ENCODE measurements at regions not wholly inside any gene's neighbourhood (a gene's known extent, or its start where the extent isn't known, plus 50 kb on each side); places are given as distances from the start of the nearest gene placed in this dataset.

DNA sequence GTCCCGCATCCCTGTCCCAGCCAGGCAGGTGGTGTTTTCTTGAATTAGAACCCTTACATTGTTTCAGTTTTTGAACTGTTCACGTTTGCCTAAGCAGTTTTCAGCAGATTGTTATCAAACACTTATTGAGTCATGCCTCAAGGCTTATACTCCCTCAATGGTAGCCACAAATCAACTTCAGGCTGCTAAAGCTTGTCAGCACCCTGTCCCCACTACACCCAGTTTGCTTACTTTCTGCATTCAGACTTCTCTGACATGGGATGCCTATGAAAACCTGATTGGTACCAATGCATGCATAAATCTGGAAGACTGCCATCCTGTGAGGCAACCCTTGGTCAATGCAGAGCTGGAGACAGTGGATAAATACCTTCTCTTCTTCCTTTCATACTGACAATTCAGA is 225.4 kb downstream of the BTG1 start:
- no peaks in the 10 kb centered on the region for H3K9me3 ChIP-seq (ENCODE audit: control insufficient read depth, low read length)
- peak; percentile 55 for DNase-seq (ENCODE audit: low read depth)
- H3K9ac ChIP-seq (ENCODE audit: low read length), result no peak overlapping the region
- no peak overlapping the region for H3K4me3 ChIP-seq (ENCODE audit: low read length)
- no peaks in the 10 kb centered on the region for H3K36me3 ChIP-seq (ENCODE audit: control insufficient read depth, insufficient read depth, low read length, severe bottlenecking)
- H3K27me3 ChIP-seq (replicated peaks; ENCODE audit: control insufficient read depth, insufficient read depth, low read length), result no peaks in the 10 kb centered on the region
- H3K4me1 ChIP-seq (ENCODE audit: control insufficient read depth, insufficient read depth, low read length), result peaks cover 7% of the 10 kb centered on the region

- H3K27me3 ChIP-seq (replicated peaks; ENCODE audit: control insufficient read depth, insufficient read depth, low read length), result no peaks in the 10 kb centered on the region
- H3K4me3 ChIP-seq (ENCODE audit: low read length), result no peak overlapping the region
- H3K9ac ChIP-seq (ENCODE audit: low read length), result no peak overlapping the region
- H3K9me3 ChIP-seq (ENCODE audit: control insufficient read depth, low read length), result no peaks in the 10 kb centered on the region
- peaks cover 14% of the 10 kb centered on the region for H3K4me1 ChIP-seq (ENCODE audit: control insufficient read depth, insufficient read depth, low read length)
- DNase-seq (ENCODE audit: low read depth), result no peak
- H3K36me3 ChIP-seq (ENCODE audit: control insufficient read depth, insufficient read depth, low read length, severe bottlenecking), result no peaks in the 10 kb centered on the region
Observed at GRCh38 chr12:91918431-91918830, 227.2 kb downstream of the BTG1 start.

GRCh38 chr12:91914701-91915100 is 230.9 kb downstream of the BTG1 start:
- DNase-seq (ENCODE audit: low read depth), result no peak
- Histone ChIP-seq H3K9ac (ENCODE audit: low read length) (no peak overlapping the region), H3K4me3 (ENCODE audit: low read length) (no peak overlapping the region), H3K4me1 (ENCODE audit: control insufficient read depth, insufficient read depth, low read length) (peaks cover 9% of the 10 kb centered on the region), H3K9me3 (ENCODE audit: control insufficient read depth, low read length) (no peaks in the 10 kb centered on the region), H3K36me3 (ENCODE audit: control insufficient read depth, insufficient read depth, low read length, severe bottlenecking) (no peaks in the 10 kb centered on the region), H3K27me3 (replicated peaks; ENCODE audit: control insufficient read depth, insufficient read depth, low read length) (no peaks in the 10 kb centered on the region)

DNA sequence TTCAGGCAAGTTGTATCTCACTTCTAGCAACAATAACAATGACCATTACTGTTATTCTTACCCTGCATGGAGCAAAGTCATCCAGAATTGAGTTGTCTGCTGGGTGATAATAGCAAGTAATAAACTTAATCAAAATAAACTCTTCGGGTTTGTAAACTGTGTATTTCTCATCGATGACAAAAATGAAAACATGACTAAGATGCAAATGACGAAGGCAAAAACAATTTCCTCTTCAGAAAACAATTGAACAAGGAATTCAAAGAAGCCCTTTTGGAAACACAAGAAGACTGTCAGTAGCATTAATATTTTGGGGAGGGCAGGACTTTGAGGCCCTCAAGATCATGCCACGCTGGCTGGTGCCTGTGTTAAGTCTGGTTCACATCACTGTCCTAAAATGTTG is 232.0 kb downstream of the BTG1 start:
- Histone ChIP-seq H3K9ac (ENCODE audit: low read length) (no peak overlapping the region), H3K36me3 (ENCODE audit: control insufficient read depth, insufficient read depth, low read length, severe bottlenecking) (no peaks in the 10 kb centered on the region), H3K4me3 (ENCODE audit: low read length) (no peak overlapping the region), H3K4me1 (ENCODE audit: control insufficient read depth, insufficient read depth, low read length) (peaks cover 9% of the 10 kb centered on the region), H3K9me3 (ENCODE audit: control insufficient read depth, low read length) (no peaks in the 10 kb centered on the region), H3K27me3 (replicated peaks; ENCODE audit: control insufficient read depth, insufficient read depth, low read length) (no peaks in the 10 kb centered on the region)
- no peak for DNase-seq (ENCODE audit: low read depth)

GRCh38 chr12:91913124-91913523 is 232.5 kb downstream of the BTG1 start:
- H3K27me3 ChIP-seq (replicated peaks; ENCODE audit: control insufficient read depth, insufficient read depth, low read length), result no peaks in the 10 kb centered on the region
- no peaks in the 10 kb centered on the region for H3K36me3 ChIP-seq (ENCODE audit: control insufficient read depth, insufficient read depth, low read length, severe bottlenecking)
- no peak overlapping the region for H3K4me3 ChIP-seq (ENCODE audit: low read length)
- DNase-seq (ENCODE audit: low read depth), result no peak
- H3K4me1 ChIP-seq (ENCODE audit: control insufficient read depth, insufficient read depth, low read length), result peaks cover 9% of the 10 kb centered on the region
- no peak overlapping the region for H3K9ac ChIP-seq (ENCODE audit: low read length)
- H3K9me3 ChIP-seq (ENCODE audit: control insufficient read depth, low read length), result no peaks in the 10 kb centered on the region

DNA sequence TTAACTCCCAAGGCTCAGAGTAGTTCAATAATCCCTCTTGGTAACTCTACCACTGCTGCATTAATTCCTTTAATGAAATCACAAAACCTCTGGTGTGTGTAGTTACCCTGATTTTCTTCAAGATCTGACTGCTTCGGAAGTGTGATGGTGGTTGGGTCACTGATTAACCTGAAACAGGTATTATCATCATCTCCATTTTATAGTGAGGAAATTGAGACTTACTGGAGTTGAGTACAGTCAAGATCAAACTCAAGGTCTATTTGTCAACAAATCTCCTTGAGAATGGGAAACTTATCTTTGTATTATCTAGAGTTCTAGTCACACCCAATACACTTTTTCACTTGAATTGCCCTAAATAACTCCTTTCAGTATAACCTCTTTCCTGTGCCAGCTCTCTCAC is 233.5 kb downstream of the BTG1 start:
- Histone ChIP-seq H3K4me1 (ENCODE audit: control insufficient read depth, insufficient read depth, low read length) (peaks cover 9% of the 10 kb centered on the region), H3K36me3 (ENCODE audit: control insufficient read depth, insufficient read depth, low read length, severe bottlenecking) (no peaks in the 10 kb centered on the region), H3K9me3 (ENCODE audit: control insufficient read depth, low read length) (no peaks in the 10 kb centered on the region), H3K4me3 (ENCODE audit: low read length) (no peak overlapping the region), H3K9ac (ENCODE audit: low read length) (no peak overlapping the region), H3K27me3 (replicated peaks; ENCODE audit: control insufficient read depth, insufficient read depth, low read length) (no peaks in the 10 kb centered on the region)
- no peak for DNase-seq (ENCODE audit: low read depth)

DNA sequence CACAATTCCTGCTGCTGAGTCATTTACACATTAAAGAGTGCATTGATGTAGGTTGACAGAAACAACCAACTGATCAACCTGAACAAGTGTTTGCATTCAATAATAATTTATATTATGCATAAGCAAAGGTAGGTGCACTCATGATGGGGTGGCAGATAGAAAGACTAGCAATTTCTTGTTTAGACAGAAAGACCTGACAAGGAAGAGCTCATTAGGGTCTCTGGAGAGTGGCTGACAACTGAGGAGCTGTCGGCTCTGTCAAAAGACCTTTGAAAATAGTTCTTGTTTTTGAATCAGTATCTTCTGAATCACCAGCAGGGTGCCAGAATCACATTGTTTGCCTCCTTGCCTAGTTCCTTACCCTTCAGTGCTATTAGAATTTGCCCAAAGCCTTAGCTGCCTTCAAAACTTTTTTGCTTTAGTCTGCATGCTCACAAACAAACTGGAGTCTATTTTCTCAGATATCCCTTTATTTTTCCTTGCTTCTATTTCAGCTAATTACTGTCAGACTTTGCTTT is 234.7 kb downstream of the BTG1 start:
- Histone ChIP-seq H3K4me1 (ENCODE audit: control insufficient read depth, insufficient read depth, low read length) (peaks cover 9% of the 10 kb centered on the region), H3K4me3 (ENCODE audit: low read length) (no peak overlapping the region), H3K36me3 (ENCODE audit: control insufficient read depth, insufficient read depth, low read length, severe bottlenecking) (no peaks in the 10 kb centered on the region), H3K9me3 (ENCODE audit: control insufficient read depth, low read length) (no peaks in the 10 kb centered on the region), H3K27me3 (replicated peaks; ENCODE audit: control insufficient read depth, insufficient read depth, low read length) (no peaks in the 10 kb centered on the region), H3K9ac (ENCODE audit: low read length) (no peak overlapping the region)
- no peak for DNase-seq (ENCODE audit: low read depth)

DNA sequence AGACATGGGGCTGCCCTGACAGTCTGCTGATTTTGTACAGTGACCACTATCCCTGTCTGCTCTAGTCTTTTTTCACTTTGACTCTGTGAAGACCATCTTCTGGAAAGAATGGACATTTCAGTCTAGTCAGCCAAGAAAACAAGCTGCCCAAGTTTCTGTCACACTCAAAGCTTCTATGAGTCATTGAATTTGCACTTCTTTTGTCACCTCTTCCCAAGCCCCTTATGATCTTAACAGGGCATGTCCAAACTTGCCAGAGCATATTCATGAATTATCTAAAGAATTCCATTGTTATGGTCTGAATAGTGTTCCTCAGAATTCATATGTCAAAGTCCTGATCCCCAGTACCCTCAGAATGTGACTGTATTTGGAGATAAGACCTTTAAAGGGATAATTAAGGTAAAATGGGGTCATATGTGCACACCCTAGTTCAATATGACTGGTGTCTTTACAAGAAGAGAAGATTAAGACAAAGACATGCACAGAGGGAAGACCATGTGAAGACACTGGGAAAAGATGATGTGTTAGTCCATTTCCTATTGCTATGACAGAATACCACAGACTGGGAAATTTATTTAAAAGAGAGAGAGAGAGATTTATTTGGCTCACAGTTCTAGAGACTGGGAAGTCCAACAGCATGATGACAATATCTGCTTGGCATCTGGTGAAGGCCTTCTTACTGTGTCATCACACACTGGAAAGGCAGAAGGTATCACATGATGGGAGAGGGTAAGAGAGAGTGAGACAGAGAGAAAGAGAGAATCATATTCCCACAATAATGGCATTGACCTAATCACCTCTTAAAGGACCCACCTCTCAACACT is 242.6 kb downstream of the BTG1 start:
- no peaks in the 10 kb centered on the region for H3K4me1 ChIP-seq (ENCODE audit: control insufficient read depth, insufficient read depth, low read length)
- H3K9ac ChIP-seq (ENCODE audit: low read length), result no peak overlapping the region
- no peak for DNase-seq (ENCODE audit: low read depth)
- no peaks in the 10 kb centered on the region for H3K36me3 ChIP-seq (ENCODE audit: control insufficient read depth, insufficient read depth, low read length, severe bottlenecking)
- H3K27me3 ChIP-seq (replicated peaks; ENCODE audit: control insufficient read depth, insufficient read depth, low read length), result no peaks in the 10 kb centered on the region
- H3K9me3 ChIP-seq (ENCODE audit: control insufficient read depth, low read length), result no peaks in the 10 kb centered on the region
- no peak overlapping the region for H3K4me3 ChIP-seq (ENCODE audit: low read length)

DNA sequence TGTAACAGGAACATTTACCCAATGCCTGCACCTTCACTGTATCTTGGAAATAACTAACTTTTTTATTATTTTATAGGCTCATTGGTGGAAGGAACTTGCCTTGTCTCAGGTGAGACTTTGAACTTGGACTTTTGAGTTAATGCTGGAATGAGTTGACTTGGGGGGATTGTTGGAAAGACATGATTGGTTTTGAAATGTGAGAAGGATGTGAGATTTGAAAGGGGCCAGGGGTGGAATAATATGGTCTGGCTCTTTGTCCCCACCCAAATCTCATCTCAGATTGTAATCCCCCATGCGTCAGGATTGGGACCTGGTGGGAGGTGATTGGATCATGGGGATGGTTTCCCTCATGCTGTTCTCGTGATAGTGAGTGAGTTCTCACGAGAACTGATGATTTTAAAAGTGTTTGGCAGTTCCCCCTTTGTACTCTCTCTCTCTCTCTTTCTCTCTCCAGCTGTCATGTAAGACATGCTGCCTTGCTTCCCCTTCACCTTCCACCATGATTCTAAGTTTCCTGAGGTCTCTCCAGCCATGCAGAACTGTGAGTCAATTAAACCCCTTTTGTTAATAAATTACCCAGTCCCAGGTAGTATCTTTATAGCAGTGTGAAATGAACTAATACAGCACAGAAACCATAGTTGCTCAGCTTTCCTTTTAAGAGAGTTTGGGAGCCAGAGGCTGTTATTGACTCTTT is 244.1 kb downstream of the BTG1 start:
- no peaks in the 10 kb centered on the region for H3K9me3 ChIP-seq (ENCODE audit: control insufficient read depth, low read length)
- H3K9ac ChIP-seq (ENCODE audit: low read length), result no peak overlapping the region
- H3K4me1 ChIP-seq (ENCODE audit: control insufficient read depth, insufficient read depth, low read length), result peaks cover 5% of the 10 kb centered on the region
- DNase-seq (ENCODE audit: low read depth), result no peak
- H3K27me3 ChIP-seq (replicated peaks; ENCODE audit: control insufficient read depth, insufficient read depth, low read length), result no peaks in the 10 kb centered on the region
- no peaks in the 10 kb centered on the region for H3K36me3 ChIP-seq (ENCODE audit: control insufficient read depth, insufficient read depth, low read length, severe bottlenecking)
- H3K4me3 ChIP-seq (ENCODE audit: low read length), result no peak overlapping the region

DNA sequence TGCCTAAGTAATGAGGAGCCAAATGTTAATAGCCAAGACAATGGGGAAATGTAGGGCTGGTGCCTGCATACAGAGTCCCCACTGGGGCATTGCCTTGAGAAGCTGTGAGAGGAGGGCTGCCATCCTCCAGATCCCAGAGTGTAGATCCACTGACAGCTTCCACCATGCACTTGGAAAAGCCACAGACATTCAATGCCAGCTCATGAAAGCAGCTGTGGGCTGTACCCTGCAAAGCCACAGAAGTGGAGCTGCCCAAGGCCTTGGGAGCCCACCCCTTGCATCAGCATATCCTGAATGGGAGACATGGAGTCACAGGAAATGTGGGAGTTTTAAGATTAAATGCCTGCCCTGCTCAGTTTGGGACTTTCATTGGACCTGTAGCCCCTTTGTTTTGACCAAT is 244.7 kb downstream of the BTG1 start:
- H3K9me3 ChIP-seq (ENCODE audit: control insufficient read depth, low read length), result no peaks in the 10 kb centered on the region
- H3K36me3 ChIP-seq (ENCODE audit: control insufficient read depth, insufficient read depth, low read length, severe bottlenecking), result no peaks in the 10 kb centered on the region
- H3K4me1 ChIP-seq (ENCODE audit: control insufficient read depth, insufficient read depth, low read length), result peaks cover 11% of the 10 kb centered on the region
- no peak for DNase-seq (ENCODE audit: low read depth)
- no peak overlapping the region for H3K9ac ChIP-seq (ENCODE audit: low read length)
- no peak overlapping the region for H3K4me3 ChIP-seq (ENCODE audit: low read length)
- H3K27me3 ChIP-seq (replicated peaks; ENCODE audit: control insufficient read depth, insufficient read depth, low read length), result no peaks in the 10 kb centered on the region

DNA sequence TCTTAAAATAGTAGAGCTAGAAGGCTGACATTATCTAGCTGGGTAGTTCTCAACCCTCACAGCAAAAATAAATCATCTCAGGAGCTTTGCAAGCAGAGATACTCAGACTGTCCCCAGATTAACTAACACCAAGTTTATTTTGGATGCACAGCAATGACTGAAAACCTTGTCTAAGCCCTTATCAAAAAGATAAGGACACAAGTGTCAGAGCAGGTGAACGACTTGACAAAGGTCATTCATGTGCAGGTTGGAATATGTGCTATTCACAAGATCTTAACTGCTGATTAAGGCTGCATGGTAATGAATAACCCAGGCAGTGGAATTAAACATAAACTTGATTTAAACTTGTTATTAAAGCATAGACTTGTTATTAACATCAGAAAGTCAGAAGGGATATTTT is 246.6 kb downstream of the BTG1 start:
- no peak for DNase-seq (ENCODE audit: low read depth)
- Histone ChIP-seq H3K9ac (ENCODE audit: low read length) (no peak overlapping the region), H3K36me3 (ENCODE audit: control insufficient read depth, insufficient read depth, low read length, severe bottlenecking) (no peaks in the 10 kb centered on the region), H3K4me3 (ENCODE audit: low read length) (no peak overlapping the region), H3K27me3 (replicated peaks; ENCODE audit: control insufficient read depth, insufficient read depth, low read length) (no peaks in the 10 kb centered on the region), H3K4me1 (ENCODE audit: control insufficient read depth, insufficient read depth, low read length) (peaks cover 12% of the 10 kb centered on the region), H3K9me3 (ENCODE audit: control insufficient read depth, low read length) (no peaks in the 10 kb centered on the region)
